Activated CD4-positive, alpha-beta T cell treated with anti-CD3 and anti-CD28 coated beads for 24 hours (primary cell): ENCODE measurements at regions not wholly inside any gene's neighbourhood (a gene's known extent, or its start where the extent isn't known, plus 50 kb on each side); places are given as distances from the start of the nearest gene placed in this dataset.

ENCODE experiments used
- DNase-seq, 2 donors: peaks; one replicate each; pipeline ENCODE4 v3.0.0-alpha.2; 2020; ENCODE audit warnings: low read depth in 2 of 2

DNA sequence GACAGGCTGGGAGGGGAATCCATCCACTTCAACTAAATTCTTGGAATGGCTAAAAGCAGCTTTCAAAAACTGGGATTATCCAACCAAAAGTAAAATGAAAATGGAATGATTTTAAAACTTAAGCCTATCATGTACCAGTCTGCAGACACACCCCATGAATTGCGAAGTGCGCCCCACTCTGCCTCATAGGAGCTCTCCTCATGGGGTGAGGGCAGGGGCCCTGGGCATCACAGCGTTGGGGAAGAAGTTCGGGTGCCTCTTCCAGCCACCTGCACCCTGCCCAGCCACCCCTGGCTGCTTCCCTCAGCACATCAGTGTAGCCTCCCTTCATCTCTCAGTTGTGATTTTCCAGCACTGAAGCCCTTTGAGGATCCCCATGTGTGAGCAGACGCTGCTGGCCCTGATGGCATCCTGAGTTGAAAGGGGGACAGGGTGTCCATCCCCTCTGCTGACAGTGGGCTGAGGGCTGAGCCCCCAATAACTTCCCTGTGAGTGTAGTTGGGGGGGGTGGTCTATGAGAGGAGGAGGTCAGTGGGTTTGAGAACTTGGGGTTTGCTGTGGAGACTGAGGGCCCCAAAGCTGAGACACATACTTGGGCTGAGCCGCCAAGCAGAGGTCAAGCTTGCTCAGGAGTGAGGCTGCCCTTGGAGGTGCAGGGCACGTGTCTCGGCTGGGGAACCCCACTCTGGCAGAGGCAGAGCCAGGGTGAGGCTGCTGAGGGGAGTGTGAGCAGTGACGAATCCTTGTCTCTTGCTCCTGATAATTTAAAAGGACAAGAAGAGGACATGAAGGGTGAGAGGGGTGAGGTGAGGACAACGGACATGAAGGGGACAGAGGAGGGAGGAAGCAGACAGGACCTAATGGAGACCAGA is 542.1 kb downstream of the TCERG1L start:
- DNase-seq = no peak

DNA sequence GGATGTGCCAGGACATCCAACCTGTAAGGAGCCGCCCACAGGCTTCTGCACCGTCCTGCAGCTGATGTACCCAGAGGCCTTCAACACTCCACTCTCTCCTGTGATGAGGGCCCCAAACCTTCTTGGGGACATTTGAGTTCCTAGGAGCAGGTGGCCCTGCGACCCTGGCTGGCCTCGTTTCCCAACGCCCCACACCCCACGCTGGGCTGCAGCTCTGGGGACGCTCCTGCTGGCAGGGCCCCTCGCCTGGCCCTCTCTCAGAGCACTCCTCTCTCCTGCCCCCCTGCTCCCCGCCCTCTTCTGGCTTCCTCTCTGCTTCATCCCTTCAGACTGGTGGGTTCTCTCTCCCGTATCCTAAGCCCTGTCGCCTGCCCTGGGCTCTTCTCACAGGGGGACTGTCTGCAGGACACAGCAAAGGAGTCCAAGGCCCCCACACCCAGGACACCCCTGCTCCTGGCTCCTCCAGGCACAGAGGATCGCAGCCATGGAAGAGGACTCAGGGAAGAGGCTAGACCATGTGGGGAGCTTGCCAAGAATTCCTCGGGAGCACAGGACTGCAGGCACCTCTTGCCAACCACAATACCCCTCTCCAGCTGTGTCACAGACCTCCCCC is 541.4 kb downstream of the TCERG1L start:
- DNase-seq = no peak

- DNase-seq = no peak
Measured at GRCh38 chr10:130771491-130771946, 540.0 kb downstream of the TCERG1L start.

- DNase-seq = no peak
Measured at GRCh38 chr10:130772056-130772455, 539.5 kb downstream of the TCERG1L start.

- no peak for DNase-seq
Measured at GRCh38 chr10:130772676-130773075, 538.8 kb downstream of the TCERG1L start.

- no peak for DNase-seq
Measured at GRCh38 chr10:130773941-130774340, 537.6 kb downstream of the TCERG1L start.

GRCh38 chr10:130774871-130775270 is 536.6 kb downstream of the TCERG1L start:
- DNase-seq = no peak

DNA sequence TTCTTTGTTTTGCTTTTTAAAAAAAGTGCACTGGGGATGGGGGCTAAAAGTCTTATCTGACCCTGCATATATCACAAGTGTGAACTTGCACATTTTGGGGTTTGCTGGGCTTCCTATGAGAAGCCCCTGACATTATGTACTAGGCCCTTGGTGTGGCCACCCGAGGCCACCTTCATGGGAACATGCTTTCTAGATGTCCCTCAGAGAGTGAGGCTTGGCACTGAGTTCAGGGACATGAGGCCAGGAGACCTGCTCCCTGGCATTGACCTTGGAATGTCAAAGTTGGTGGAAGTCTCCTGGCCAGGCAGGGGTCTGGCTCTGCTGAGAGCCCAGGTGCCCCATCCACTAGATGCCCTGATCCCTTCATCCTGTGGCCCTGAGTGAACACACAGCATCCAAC is 536.2 kb downstream of the TCERG1L start:
- no peak for DNase-seq

GRCh38 chr10:130776724-130777123 is 534.8 kb downstream of the TCERG1L start:
- no peak for DNase-seq

- no peak for DNase-seq
Measured at GRCh38 chr10:130777507-130778165, 533.9 kb downstream of the TCERG1L start.

DNA sequence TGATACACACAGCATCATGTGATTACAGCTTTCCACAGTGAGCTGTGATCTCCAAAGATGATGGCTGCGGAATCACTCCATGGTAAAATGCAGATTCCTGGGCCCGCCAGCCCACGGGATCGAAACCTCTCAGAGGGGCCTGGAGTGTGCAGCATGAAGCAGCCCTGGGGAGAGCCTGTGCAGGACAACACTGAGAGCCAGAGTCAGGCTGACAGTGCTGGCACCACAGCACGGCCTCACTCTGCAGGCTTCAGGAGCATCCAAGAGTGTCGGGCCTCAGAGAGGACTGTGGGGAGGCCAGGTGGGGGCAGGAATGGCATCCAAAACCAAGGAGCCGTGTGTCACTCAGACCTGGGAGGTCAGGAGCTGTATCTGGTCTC is 533.4 kb downstream of the TCERG1L start:
- DNase-seq = no peak

- DNase-seq = no peak
Measured at GRCh38 chr10:130780763-130781162, 530.8 kb downstream of the TCERG1L start.

GRCh38 chr10:130781206-130781605 is 530.3 kb downstream of the TCERG1L start:
- DNase-seq = no peak

DNA sequence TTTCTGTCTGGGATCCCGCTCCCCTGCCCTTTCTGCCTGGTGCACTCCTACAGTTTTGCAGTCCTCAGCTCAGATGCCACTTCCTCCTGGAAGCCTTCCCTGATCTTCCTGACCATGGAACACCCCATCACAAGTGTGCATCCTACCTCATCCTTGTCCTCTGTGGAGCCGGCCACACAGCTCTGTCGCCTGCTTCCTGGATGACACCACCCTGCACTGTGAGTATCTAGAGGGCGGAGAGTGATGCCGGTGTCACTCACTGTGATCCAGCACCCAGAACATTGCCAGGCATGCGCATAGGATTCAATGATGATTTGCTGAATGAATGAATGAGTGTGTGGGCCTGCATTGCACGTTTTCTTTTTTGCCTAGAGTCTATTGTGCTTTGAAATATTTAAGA is 529.9 kb downstream of the TCERG1L start:
- no peak for DNase-seq

GRCh38 chr10:130782467-130782866 is 529.1 kb downstream of the TCERG1L start:
- DNase-seq = no peak

DNA sequence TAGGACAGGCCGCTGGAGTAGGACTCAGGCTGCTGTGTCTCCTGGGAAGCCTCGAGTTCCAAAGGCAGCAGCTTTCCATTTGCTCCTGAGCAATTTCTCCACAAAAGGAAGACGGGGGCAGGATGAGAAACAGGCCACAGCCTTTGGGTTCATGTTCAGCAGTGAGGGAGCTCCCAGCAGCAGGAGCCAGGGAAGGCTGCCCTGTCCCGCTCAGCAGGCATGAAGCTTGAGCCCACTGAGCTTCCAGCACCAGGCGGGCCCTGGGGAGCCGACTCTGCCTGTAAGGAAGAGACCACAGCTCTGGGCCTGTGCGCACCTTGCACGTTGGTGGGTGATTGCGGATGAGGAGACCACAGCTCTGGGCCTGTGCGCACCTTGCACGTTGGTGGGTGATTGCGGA is 527.2 kb downstream of the TCERG1L start:
- DNase-seq = no peak

- DNase-seq = no peak
Measured at GRCh38 chr10:130786365-130786966, 525.1 kb downstream of the TCERG1L start.

DNA sequence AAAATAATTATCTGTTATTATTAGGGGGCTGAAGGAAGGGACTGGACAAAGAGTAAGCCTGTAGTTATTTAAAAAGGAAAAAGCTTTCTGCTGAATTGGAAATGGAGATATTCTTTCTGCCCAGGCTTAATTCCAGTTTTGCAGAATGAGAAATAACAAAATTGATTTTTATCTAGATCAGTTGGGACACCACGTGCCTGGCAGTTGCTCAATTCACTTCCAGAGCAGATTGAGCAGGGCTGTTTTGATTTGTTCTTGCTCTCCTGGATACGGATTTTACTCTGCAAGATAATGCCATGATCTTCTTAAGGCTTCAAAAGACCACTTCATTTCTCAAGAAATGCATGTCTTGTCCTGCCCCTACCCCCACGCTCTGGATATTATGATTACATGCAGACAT is 524.3 kb downstream of the TCERG1L start:
- no peak for DNase-seq

DNA sequence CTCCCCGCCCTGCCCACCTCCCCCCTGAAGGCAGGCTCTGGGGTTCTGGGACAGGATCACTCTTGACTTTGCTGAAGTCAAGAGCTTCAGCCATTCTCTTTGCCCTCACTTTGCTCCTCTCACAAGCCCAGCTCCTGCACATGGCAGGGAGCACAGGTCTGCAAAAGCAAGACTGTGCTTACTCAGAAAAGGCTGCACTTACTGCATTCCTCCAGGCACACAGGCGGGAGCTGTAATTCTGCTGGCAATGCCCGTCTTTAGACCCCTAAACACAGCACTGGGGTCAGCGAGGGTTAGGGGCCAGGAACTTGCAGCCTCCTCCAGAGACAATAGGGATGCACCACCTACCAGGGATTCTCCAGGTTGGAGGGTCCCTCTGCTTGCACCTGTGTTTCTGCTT is 523.7 kb downstream of the TCERG1L start:
- no peak for DNase-seq

DNA sequence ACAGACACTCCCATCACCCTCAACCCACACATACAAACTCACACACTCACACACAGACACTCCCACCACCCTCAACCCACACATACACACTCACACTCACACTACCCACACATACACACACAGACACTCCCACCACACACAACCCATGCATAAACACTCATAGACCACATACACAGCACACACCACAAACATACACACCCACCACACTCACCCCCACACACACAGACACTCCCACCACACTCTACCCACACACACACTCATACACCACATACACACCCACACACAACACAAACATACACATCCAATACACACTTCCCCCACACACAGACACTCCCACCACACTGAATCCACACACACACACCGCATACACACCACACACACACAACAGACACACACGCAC is 521.2 kb downstream of the TCERG1L start:
- no peak for DNase-seq

DNA sequence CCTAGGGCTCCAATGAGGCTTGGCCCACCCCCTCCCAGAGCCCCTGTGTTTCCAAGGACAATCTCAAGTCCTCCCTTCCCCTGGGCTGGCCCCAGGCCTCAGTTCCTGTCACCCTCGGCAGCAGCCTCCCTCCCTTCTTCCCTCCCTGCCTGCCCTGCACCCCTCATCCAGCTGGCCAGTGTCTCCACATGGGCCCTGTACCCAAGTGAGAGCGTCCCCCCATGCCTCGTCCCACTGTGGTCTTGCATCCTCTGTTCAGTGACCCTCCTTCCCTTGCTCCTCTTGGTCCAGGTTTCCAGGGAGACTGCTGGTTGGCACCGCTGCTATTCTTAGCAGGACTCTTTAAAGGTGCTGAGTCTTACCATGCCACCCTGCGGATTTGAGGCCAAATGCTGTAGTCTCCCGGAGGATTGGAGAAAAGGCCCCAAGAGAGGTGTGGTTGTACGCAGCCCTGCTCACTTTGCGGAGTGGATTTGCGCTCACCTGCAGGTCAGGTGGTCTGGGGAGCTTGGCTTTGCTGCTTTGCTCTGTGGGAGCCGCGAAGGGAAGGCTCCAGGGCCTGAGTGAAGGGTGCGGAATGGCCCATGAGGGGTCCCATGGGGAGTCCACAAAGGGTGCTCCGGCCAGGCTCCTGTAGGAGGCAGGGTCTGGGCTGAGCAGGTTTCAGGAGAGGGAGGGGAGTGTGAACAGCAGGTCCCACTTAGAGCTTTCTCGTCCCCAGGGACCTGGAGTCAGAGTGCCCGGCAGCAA is 519.2 kb downstream of the TCERG1L start:
- no peak for DNase-seq

GRCh38 chr10:130795819-130796218 is 515.7 kb downstream of the TCERG1L start:
- DNase-seq = no peak
